Stimulated activated naive CD8-positive, alpha-beta T cell treated with anti-CD3 and anti-CD28 coated beads, Interleukin-15, Interleukin-2, amounts not matched to agents 100 ng/mL and 50 ng/mL, for 24 hours (primary cell): ENCODE measurements at regions not wholly inside any gene's neighbourhood (a gene's known extent, or its start where the extent isn't known, plus 50 kb on each side); places are given as distances from the start of the nearest gene placed in this dataset.

Source experiments
- H3K27ac Mint-ChIP-seq: one replicate; pipeline ENCODE4 v1.8.0; 2021; ENCODE audit warnings: mild to moderate bottlenecking, mixed read lengths
- H3K27me3 Mint-ChIP-seq: one replicate; pipeline ENCODE4 v1.8.0; 2021; ENCODE audit warnings: mixed read lengths
- H3K36me3 Mint-ChIP-seq: one replicate; pipeline ENCODE4 v1.8.0; 2021; ENCODE audit warnings: low read depth, mixed read lengths
- H3K4me1 Mint-ChIP-seq: one replicate; pipeline ENCODE4 v1.8.0; 2021; ENCODE audit warnings: low read depth, mixed read lengths
- H3K4me3 Mint-ChIP-seq: one replicate; pipeline ENCODE4 v1.8.0; 2021; ENCODE audit warnings: mild to moderate bottlenecking, mixed read lengths
- H3K9me3 Mint-ChIP-seq: one replicate; pipeline ENCODE4 v1.8.0; 2021; ENCODE audit warnings: mixed read lengths

DNA sequence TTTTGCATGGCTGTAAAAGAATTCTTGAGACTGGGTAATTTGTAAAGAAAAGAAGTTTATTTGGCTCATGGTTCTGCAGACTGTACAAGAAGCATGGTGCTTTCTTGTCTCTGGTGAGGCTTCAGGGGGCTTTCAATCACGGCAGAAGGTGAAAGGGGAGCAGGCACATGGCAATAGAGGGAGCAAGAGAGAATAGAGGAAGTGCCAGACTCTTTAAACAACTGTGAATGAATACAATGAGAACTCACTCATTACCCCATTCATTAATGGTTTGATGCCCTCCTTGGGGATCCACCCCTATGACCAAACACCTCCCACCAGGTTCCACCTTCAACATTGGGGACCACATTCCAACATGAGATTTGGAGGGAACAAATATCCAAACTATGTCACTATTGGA lies 463.5 kb downstream of the MTX2 start:
- H3K4me1 Mint-ChIP-seq: no peaks in the 10 kb centered on the region
- no peaks in the 10 kb centered on the region for H3K9me3 Mint-ChIP-seq
- no peaks in the 10 kb centered on the region for H3K27me3 Mint-ChIP-seq
- H3K36me3 Mint-ChIP-seq: no peaks in the 10 kb centered on the region
- H3K4me3 Mint-ChIP-seq: no peak overlapping the region
- H3K27ac Mint-ChIP-seq: no peak overlapping the region

DNA sequence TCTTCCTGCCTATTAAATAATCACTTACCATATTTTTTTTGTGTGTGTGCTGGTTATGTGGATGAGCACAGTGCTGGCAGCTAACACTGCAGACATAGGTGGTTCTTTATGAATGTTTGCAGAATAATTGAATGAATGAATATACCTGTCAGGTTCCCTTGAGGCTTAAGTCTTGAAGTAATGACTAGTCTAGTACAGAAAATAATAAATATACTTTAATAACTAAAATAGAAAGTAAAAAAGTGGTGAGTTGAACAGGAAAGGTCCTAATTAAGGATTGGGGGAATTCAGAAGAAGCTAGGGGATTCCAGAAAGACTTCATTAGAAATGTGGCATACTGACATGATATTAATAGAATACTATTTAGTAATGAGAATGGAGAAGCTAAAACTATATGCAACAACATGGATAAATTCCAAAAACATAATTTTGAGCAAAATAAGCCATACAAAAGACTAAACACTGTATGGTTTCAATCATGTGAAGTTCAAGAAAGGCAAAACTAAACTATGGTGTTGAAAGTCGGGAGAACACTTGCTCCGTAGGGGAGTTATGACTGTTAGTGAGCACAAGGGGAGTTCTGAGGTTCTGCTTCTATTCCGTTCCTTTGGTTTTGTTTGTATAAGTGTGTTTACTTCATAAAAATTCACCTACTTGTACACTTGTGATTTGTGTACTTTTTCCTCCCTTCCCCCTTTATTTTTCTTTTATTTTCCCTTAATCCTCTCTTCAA lies 464.6 kb downstream of the MTX2 start:
- Mint-ChIP-seq H3K4me1 (no peaks in the 10 kb centered on the region), H3K4me3 (no peak overlapping the region), H3K27me3 (no peaks in the 10 kb centered on the region), H3K27ac (no peak overlapping the region), H3K9me3 (no peaks in the 10 kb centered on the region), H3K36me3 (no peaks in the 10 kb centered on the region)

DNA sequence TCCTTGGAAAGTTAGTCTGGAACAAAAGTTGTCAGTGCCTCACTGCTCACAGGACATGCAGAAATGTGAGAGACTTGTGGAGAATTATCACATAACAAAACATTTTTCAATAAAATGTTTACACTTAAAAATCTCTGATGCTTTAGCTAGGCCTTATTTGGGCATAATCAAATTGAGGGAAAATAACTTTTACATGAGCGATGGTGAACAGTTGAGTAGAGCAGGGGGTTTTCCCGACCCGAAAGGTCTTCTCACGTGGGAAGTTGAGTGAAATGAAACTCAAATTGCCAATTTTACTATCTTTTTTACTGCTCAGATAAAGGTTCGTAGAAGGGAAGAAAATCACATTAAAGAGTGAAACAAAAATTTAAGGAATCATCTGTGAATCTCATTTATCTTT lies 465.6 kb downstream of the MTX2 start:
- H3K27me3 Mint-ChIP-seq: no peaks in the 10 kb centered on the region
- no peaks in the 10 kb centered on the region for H3K9me3 Mint-ChIP-seq

DNA sequence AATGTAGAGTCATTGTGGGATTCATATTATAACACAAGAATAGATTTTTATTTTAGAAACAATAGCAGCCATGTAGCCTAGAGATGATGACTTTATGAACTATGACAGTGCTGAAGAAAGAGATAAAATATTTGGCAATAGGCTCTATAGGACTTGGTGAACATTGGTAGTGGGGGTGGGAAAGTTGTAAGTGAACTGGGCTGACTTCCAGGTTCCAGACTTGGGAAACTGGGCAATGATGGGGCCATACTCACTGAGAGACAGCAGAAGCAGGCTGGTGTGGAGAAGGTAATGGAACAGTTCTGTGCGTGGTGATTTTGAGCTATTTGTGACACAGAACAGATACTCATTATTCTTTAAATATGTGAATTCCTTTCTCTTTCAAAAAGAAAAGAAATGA lies 470.3 kb upstream of the HNRNPA3 start:
- peaks cover 9% of the 10 kb centered on the region for H3K27me3 Mint-ChIP-seq
- H3K4me3 Mint-ChIP-seq: no peak overlapping the region
- no peak overlapping the region for H3K27ac Mint-ChIP-seq
- no peaks in the 10 kb centered on the region for H3K36me3 Mint-ChIP-seq
- H3K9me3 Mint-ChIP-seq: no peaks in the 10 kb centered on the region
- peaks cover 6% of the 10 kb centered on the region for H3K4me1 Mint-ChIP-seq

More for the DNA sequence above, 465.6 kb downstream of the MTX2 start:
- Mint-ChIP-seq H3K4me3 (no peak overlapping the region), H3K4me1 (no peaks in the 10 kb centered on the region), H3K27ac (no peak overlapping the region), H3K36me3 (no peaks in the 10 kb centered on the region)

DNA sequence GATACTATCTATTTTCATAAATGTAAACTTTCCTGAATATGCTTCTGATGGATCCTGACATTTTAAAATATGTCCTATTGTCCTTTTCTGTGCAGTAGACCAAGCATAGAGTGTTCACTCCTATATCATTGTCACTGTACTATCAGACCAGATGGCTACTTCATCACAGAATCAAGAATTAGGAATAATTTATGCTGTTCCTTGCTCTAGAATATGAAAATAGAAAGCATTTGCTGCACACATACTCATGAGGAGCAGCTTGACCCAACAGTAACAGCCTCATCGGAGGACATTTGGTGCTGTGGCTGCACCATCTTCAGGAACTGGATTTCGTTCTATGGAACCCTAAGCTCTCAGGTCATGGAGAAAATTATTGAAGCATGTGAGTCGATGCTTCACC lies 468.9 kb upstream of the HNRNPA3 start:
- Mint-ChIP-seq H3K27ac (no peak overlapping the region), H3K27me3 (peaks cover 9% of the 10 kb centered on the region), H3K4me1 (peaks cover 6% of the 10 kb centered on the region), H3K9me3 (no peaks in the 10 kb centered on the region), H3K4me3 (no peak overlapping the region), H3K36me3 (no peaks in the 10 kb centered on the region)

DNA sequence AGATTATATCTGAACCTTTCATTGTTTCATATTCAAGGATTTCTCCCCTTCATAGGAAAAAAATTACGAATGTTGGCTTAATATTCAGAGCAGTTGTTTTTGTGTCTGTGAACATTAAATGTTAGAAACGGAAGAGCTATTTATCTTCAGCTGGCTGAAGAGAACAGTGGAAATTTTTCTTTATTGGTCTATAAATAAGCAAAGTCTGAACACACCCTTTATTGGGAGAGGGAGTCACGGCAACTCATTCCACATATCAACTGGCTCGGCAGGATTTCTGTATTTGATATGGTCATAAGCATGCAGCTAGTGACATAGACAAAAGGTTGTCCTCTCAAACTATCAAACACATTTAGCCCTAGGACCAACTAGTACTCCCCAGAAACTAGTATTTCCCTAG lies 468.4 kb upstream of the HNRNPA3 start:
- Mint-ChIP-seq H3K9me3 (no peaks in the 10 kb centered on the region), H3K27me3 (peaks cover 9% of the 10 kb centered on the region), H3K4me1 (peaks cover 6% of the 10 kb centered on the region), H3K4me3 (no peak overlapping the region), H3K27ac (no peak overlapping the region), H3K36me3 (no peaks in the 10 kb centered on the region)

DNA sequence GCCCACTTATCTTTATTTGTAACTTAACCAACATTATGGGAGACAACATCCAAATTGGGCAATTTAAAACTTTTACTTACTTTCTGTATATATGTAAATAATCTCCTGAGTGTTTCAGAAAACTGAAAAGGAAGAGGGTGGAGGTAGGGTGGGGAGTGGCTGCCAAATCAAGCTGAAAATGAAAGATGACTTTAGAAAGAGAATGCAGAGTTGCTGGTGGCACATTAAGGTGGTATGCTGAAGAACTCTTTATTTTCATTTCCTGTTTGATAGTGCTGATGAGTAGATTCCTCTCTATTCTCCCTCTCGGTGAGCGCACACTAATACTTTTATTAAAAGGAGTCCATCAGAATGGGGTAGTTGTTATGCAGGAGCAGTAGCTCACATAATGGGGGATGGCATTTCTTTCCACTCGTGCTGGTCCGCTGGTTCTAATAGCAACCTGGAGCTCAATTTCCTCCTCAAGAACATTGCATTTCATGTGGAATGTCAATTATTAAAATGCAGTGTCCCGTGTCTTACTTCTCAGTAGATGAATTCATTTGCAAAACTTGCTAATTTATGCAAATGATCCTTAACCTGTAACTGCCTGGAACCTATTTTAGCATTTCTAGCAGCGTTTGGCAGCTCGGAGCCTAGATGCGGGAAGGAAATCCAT lies 466.9 kb upstream of the HNRNPA3 start:
- H3K36me3 Mint-ChIP-seq: no peaks in the 10 kb centered on the region
- H3K27ac Mint-ChIP-seq: no peak overlapping the region
- no peak overlapping the region for H3K4me3 Mint-ChIP-seq
- no peaks in the 10 kb centered on the region for H3K9me3 Mint-ChIP-seq
- H3K4me1 Mint-ChIP-seq: peaks cover 6% of the 10 kb centered on the region
- H3K27me3 Mint-ChIP-seq: peaks cover 8% of the 10 kb centered on the region

DNA sequence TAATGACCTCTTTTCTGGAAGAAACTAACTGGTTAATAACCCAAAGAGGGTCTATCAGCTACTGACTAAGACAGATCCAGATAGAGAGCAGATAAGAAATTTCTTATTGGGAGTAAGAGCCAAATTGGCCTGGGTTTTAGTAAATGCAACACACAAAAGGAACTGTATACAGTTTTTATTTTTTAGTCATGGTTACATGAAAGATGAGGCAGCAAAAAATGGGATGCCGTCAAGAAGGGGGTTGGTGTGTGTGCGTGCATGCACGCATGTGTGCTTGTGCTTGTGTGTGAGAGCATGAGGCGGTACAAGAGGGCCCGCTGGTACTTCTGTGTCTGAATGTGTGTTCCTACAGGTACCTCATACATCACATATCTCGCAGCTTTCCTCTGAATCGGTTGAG lies 466.2 kb upstream of the HNRNPA3 start:
- Mint-ChIP-seq H3K9me3 (no peaks in the 10 kb centered on the region), H3K4me3 (no peak overlapping the region), H3K4me1 (peaks cover 6% of the 10 kb centered on the region), H3K27me3 (peaks cover 6% of the 10 kb centered on the region), H3K27ac (no peak overlapping the region), H3K36me3 (no peaks in the 10 kb centered on the region)

DNA sequence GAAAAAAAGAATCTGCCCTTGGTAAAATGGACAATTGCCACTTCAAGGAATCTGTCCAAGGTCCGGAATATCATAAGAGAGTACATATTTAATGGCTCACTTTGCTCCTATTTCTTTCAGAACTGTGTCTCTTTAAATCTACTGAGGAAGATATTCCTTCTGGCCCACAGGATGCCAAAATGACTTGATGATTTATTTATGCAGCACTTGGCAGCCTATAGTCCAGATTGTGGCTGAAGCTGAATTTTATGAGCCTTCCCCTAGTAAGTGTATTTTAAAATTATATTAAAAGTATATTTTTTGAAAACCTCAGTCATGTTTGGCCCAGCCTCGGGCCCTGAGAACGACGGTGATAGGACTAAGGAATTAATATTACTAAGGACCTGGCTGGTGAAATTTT lies 465.1 kb upstream of the HNRNPA3 start:
- Mint-ChIP-seq H3K4me3 (no peak overlapping the region), H3K27me3 (no peaks in the 10 kb centered on the region), H3K4me1 (peaks cover 6% of the 10 kb centered on the region), H3K27ac (no peak overlapping the region), H3K9me3 (no peaks in the 10 kb centered on the region), H3K36me3 (no peaks in the 10 kb centered on the region)

DNA sequence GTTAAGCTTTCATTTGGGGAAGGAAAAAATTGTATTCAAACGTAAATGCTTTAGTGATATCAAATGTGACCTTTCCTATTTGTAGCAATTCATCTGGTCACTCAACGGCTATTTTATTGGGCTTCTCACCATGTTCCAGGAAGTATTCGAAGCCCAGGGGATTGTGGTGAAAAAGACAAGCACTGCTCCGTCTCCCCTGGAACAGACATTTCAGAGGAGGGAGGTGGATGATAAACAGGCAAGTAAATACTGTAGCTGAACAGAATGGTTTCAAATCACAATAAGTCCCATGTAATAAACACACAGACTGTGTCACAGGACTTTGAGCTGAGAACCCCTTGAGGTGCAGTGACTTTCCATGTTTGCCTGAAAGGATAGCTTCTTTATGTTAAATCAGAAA lies 464.7 kb upstream of the HNRNPA3 start:
- Mint-ChIP-seq H3K27me3 (no peaks in the 10 kb centered on the region), H3K27ac (no peak overlapping the region), H3K36me3 (no peaks in the 10 kb centered on the region), H3K9me3 (no peaks in the 10 kb centered on the region), H3K4me1 (peaks cover 6% of the 10 kb centered on the region), H3K4me3 (no peak overlapping the region)

DNA sequence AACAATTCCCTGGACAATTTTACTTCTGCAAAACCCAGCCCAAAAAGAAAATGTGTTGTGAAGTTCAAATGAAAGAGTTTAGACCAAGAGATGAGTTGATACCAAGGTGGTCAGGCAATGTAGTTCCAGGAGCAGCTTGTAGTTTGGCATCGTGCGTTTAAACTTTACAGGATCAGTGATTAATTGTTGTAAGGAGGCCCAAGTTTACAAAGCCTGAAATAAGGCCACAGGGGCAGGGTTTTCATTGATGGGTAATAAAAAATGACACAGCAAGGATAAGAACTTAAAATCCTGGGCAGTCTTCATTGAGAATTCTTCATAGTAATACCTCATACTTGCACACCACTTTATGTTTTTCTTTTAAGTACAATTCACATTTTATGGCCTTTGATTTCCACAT lies 463.9 kb upstream of the HNRNPA3 start:
- Mint-ChIP-seq H3K4me1 (peaks cover 9% of the 10 kb centered on the region), H3K27ac (no peak overlapping the region), H3K36me3 (no peaks in the 10 kb centered on the region), H3K4me3 (no peak overlapping the region), H3K9me3 (no peaks in the 10 kb centered on the region), H3K27me3 (no peaks in the 10 kb centered on the region)

DNA sequence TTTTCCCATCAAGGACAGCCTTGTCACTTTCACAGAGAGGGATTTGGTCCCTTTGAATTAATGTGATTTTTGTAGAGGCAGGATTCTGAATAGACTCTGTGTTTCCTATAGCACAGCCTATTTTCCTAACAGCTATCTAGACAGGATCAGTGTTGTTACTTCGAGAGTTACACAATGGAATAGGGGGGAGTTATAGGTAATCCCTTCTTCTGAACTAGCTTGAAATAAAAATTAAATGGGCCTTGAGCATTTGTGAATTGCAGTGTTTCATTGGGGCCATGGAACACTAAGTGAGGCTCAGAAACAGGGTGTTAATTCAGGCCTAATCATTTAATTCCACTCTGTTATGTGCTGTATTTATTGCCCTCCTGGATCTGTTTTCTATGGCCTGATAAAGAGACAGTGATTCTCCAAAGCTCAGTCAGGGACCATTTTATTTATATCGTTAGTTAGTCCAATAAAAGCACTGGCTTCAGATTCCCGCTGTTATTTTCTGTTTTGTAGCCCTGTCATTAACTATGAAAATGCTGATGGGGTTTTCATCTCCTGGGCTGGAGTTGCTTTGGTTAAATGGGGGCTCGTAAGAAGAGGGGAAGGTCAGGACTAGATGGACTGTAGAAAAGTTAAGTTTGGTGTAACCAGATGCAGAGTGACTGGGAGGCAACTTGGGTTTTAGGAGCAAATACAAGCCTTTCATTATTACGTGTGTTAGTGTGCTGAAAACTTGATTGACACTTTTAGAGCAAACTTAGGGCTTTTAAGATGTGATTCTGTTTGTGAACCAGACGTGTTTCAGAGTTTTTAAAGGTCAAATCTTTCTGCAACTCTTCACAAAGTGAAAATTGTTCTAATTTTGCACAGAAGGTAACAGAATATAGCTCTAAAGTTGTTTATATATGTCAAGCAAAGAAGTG lies 461.0 kb upstream of the HNRNPA3 start:
- no peaks in the 10 kb centered on the region for H3K27me3 Mint-ChIP-seq
- peaks cover 4% of the 10 kb centered on the region for H3K4me1 Mint-ChIP-seq
- H3K4me3 Mint-ChIP-seq: no peak overlapping the region
- H3K36me3 Mint-ChIP-seq: no peaks in the 10 kb centered on the region
- H3K27ac Mint-ChIP-seq: no peak overlapping the region
- no peaks in the 10 kb centered on the region for H3K9me3 Mint-ChIP-seq

DNA sequence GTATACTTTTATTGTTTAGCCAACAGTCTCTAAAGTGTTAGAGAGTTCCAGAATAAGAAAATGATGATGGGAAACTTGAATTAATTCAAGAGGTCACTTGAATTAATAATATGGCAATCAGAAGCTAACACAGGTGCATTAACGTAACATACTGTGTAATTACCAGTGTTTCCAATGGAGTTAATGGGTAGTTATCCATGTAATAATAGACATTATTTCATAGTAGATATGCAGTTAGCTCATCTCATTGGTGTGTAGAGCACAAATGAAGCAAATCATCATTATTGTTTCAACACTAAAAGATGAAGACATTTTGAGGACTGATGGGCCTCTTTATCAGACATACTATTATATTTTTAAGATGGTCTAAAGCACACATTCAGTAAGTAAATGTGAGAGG lies 460.3 kb upstream of the HNRNPA3 start:
- Mint-ChIP-seq H3K27ac (no peak overlapping the region), H3K4me3 (no peak overlapping the region), H3K9me3 (no peaks in the 10 kb centered on the region), H3K27me3 (no peaks in the 10 kb centered on the region), H3K4me1 (peaks cover 4% of the 10 kb centered on the region), H3K36me3 (no peaks in the 10 kb centered on the region)

DNA sequence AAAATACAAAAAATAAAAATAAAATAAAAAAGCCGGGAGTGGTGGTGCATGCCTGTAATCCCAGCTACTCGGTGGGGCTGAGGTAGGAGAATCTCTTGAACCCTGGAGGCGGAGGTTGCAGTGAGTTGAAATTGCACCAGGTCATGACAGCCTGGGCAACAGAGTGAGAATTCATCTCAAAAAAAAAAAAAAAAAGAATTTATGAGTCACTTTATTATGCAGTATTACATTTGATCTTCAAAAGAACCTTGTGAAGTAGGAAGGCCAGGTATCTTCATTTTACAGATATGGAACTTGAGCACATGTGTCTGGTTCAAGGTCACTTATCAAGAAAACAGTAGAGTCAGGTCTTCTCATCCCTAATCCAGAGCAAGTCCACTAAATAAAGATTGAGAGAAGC lies 459.4 kb upstream of the HNRNPA3 start:
- no peaks in the 10 kb centered on the region for H3K36me3 Mint-ChIP-seq
- no peak overlapping the region for H3K27ac Mint-ChIP-seq
- no peaks in the 10 kb centered on the region for H3K9me3 Mint-ChIP-seq
- no peaks in the 10 kb centered on the region for H3K27me3 Mint-ChIP-seq
- H3K4me1 Mint-ChIP-seq: peaks cover 4% of the 10 kb centered on the region
- no peak overlapping the region for H3K4me3 Mint-ChIP-seq

DNA sequence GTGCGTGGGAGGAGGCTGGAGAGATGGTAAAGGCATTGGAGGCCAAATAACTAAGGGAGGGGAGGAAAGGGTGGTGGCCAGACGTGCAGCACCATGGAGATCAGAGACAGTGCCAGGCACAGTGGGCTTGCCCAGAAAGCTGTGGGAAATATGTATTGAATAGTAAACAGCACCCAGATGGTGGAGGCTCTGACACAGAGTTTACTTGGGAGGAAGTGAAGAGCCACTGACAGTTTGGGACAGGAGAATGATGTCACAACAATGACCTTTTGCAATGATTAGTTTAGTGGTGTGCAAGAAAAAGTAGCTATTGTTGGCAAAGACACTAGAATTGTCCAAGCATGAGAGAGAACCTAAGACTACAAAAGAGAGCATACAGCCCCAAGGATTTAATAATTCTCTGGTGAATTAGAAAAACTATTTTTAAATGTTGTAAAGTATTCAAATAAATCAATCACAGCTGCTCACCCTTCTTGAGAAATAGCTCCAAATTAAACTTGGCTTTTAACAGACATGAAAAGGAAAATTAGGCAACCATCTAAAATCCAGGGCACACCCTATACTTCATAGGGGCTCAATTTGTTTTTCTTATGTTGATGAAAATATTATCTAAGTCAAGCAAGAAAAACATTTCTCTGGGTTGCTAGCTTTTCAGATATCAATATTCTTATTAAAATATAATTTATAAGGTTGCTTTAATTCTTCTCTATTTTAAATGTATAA lies 458.7 kb upstream of the HNRNPA3 start:
- no peaks in the 10 kb centered on the region for H3K27me3 Mint-ChIP-seq
- no peaks in the 10 kb centered on the region for H3K36me3 Mint-ChIP-seq
- peaks cover 4% of the 10 kb centered on the region for H3K4me1 Mint-ChIP-seq
- H3K4me3 Mint-ChIP-seq: no peak overlapping the region
- H3K27ac Mint-ChIP-seq: no peak overlapping the region
- no peaks in the 10 kb centered on the region for H3K9me3 Mint-ChIP-seq
